GM19023 (cell line): ENCODE measurements at regions not wholly inside any gene's neighbourhood (a gene's known extent, or its start where the extent isn't known, plus 50 kb on each side); places are given as distances from the start of the nearest gene placed in this dataset.
"Not testable (repeated sequence)": the region's sequence is repeated elsewhere in the genome, so short reads cannot be mapped to it uniquely, and the experiment has no call there.

Experiments used
- ATAC-seq: cut with Tn5 transposase; IDR thresholded peaks from one replicate; pipeline ENCODE4 v1.9.1; 2021; ENCODE audit warnings: mild to moderate bottlenecking, moderate library complexity; ENCODE audit not compliant: unreplicated experiment

GRCh38 chr21:14757533-14758327 lies 211.6 kb upstream of the SAMSN1 start:
- no peak for ATAC-seq

- no peak for ATAC-seq
Observed at GRCh38 chr21:14755086-14755485, 209.0 kb upstream of the SAMSN1 start.

DNA sequence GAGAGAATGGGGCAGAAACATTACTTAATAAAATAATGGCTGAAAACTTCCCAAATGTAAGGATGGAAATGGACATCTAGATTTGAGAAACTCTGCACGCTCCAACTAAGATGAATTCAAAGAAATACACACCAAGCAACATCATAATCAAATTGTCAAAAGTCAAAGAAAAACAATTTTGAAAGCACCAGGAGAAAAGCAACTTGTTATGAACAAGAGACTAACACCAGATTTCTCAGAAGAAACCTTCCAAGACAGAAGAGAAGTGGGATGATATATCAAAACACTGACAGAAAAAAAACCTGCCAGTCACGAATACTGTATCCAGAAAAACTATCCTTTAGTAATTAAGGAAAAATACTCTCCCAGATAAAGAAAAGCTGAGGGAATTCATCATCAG lies 208.6 kb upstream of the SAMSN1 start:
- no peak for ATAC-seq

- no peak for ATAC-seq
Observed at GRCh38 chr21:14754259-14754604, 208.1 kb upstream of the SAMSN1 start.

- no peak for ATAC-seq
Observed at GRCh38 chr21:14753466-14754258, 207.5 kb upstream of the SAMSN1 start.

DNA sequence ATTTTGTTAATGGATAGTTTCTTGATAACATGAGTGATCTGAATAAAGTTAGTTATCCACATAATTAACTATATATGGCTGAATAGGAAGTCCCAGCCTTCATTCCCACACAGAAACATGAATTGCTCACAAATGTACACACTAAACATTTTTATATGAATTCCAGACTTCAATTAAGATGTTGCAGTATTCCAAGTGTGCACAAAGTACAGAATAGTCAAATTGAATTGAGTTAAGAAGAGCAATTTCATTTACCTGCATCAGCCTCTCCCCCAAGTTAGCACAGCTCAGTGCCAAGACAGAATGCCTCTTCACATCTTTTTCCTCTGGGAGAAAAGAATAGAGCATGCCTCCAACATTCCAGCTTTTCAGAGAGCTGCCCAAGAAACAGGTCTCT lies 207.0 kb upstream of the SAMSN1 start:
- ATAC-seq = no peak

- no peak for ATAC-seq
Observed at GRCh38 chr21:14752345-14752909, 206.3 kb upstream of the SAMSN1 start.

DNA sequence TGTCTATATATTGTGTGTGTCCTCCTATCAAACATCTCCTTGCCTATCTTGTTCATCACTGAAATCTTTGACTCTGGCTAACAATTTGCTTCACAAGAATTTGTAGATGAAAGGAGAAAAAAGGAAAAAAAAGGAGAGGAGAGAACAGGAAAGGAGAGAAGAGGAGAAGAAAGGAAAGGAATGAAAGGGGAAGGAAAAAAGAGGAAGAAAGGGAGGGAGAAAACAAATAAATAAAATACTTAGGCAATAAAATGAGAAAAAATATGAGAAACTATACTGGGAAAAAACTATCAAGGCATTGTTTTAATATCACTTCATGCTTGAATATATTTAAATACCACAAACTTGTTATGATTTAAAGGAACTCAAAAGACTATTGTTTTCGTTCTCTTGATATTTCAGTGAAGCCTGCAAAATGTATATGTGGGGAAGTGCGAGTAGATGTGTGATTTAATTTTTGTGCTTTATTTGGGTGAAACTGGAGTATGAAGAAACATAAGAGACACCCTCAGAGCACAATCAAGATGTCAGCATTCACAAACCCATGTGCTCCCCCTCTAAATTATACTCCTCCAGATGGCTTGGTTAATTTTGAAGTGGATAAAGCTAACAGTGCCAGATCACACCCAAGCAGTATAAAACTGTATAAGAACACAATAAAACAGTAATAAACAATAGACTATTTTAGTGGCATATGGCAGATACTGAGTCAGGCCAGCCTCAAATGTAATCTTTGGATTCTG lies 205.7 kb upstream of the SAMSN1 start:
- ATAC-seq = no peak

- ATAC-seq = no peak
Observed at GRCh38 chr21:14751011-14751410, 204.9 kb upstream of the SAMSN1 start.

- no peak for ATAC-seq
Observed at GRCh38 chr21:14750041-14750440, 203.9 kb upstream of the SAMSN1 start.

GRCh38 chr21:14748662-14749061 lies 202.5 kb upstream of the SAMSN1 start:
- ATAC-seq = no peak

- ATAC-seq = no peak
Observed at GRCh38 chr21:14744368-14744767, 198.3 kb upstream of the SAMSN1 start.

GRCh38 chr21:14742119-14742518 lies 196.0 kb upstream of the SAMSN1 start:
- no peak for ATAC-seq

DNA sequence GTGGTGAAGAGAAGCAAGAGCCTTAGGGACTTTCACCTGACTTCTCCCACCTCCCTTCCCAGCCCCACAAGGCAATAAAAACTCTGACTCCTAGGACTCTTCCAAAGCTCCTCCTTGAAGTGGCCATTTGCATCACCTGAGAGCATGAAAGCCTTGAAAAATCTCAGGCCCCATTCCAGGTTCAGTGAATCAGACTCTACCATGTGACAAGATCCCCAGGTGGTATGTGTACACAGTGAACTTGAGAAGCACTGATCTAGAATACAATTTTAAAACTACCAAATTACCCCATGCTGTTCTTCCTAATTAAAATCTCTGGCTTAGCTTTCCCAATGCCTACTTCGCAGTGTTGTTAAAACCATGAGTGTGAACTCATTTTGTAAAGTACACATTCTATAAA lies 195.1 kb upstream of the SAMSN1 start:
- ATAC-seq = no peak

- ATAC-seq = no peak
Observed at GRCh38 chr21:14740692-14741091, 194.6 kb upstream of the SAMSN1 start.

DNA sequence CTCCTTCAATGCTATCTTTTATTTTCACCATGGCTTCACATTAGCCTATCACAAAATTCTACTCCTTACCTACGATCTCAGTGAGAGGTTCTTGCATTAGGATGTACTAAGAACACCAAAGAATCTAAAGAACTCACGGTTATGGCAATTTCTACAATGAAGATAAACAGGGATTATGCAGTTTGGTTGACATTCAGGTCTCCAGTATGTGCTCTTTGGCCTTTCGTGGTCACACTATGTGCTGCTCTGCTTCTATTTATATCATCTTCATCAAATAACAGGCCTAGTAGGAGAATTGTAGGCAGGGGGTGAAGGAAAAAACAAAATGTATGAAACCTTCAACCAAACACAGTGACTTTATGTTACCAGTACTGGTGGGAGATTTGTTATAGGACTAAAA lies 194.0 kb upstream of the SAMSN1 start:
- no peak for ATAC-seq

DNA sequence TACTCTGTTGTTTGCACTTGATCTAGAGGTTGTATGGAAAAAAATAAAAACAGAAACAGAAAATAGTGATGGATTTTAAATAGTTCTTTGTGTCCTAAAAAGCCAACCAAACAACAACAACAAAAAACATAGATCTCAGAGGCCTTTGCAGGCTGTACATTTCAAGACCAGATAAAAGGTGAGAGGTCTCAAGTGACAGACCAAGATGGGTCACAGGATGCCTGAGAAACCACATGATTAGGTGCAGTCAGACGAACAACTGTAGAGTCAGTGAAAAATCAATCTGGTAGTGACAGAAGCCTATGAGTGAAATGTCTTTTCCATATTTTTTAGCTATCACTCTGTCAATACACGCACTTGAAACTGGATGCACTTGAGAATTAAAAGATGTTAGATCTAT lies 193.5 kb upstream of the SAMSN1 start:
- ATAC-seq = no peak

DNA sequence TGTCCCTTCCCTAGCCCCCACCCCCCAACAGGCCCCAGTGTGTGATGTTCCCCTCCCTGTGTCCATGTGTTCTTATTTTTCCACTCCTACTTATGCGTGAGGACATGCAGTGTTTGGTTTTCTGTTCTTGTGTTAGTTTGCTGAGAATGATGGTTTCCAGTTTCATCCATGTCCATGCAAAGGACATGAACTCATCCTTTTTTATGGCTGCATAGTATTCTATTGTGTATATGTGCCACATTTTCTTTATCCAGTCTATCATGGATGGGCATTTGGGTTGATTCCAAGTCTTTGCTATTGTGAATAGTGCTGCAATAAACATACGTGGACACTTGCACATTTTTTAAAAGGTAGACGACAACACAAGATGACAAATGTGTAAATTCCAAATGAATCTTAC lies 192.5 kb upstream of the SAMSN1 start:
- ATAC-seq = not testable (repeated sequence)

DNA sequence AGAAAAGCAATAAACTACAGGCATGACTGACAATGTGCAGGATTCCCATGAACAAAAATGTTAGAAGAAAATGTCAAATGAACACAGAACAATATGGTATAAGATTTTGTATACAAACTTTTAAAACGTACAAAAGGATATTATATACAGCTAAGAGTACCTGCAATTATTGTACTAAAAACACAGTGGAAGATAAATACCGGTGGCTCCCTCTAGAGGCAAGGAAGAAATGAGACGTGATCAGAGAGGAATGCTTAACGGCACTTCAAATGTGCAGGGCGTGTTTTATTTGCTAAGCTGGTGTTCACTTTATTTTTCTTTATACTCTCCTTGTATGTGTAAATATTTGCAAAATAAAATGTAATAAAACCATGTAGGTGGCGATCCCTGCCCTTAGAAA lies 191.8 kb upstream of the SAMSN1 start:
- ATAC-seq = no peak

- ATAC-seq = no peak
Observed at GRCh38 chr21:14737284-14737691, 191.2 kb upstream of the SAMSN1 start.

GRCh38 chr21:14736672-14737071 lies 190.6 kb upstream of the SAMSN1 start:
- no peak for ATAC-seq
